ENCODE measurements at regions not wholly inside any gene's neighbourhood (a gene's known extent, or its start where the extent isn't known, plus 50 kb on each side); places are given as distances from the start of the nearest gene placed in this dataset.

- H3K4me3 ChIP-seq (ENCODE audit: low read length): no peak overlapping the region
- no peaks in the 10 kb centered on the region for H3K9me2 ChIP-seq (replicated peaks; ENCODE audit: insufficient read depth, low read length)
- H3K36me3 ChIP-seq (replicated peaks; ENCODE audit: insufficient read depth, low read length): no peaks in the 10 kb centered on the region
- TF ChIP-seq CTCF (IDR thresholded peaks at IDR 0.05; ENCODE audit: low read length) (no peak), EZH2phosphoT487 (IDR thresholded peaks at IDR 0.05; ENCODE audit: low read length) (no peak), EZH2 (optimal IDR thresholded peaks at IDR 0.05; ENCODE audit: low read depth, low read length) (no peak)
- no peaks in the 10 kb centered on the region for H3K79me2 ChIP-seq (ENCODE audit: low read length)
- H3F3A ChIP-seq (ENCODE audit: insufficient read depth, low read length): no peaks in the 10 kb centered on the region
- peaks cover 5% of the 10 kb centered on the region for H3K4me1 ChIP-seq (ENCODE audit: low read length)
- no peak overlapping the region for H3K4me2 ChIP-seq (ENCODE audit: low read depth, low read length)
- no peak for DNase-seq
- no peak overlapping the region for H3K9ac ChIP-seq (ENCODE audit: low read length)
- H3K27ac ChIP-seq (ENCODE audit: low read length): no peak overlapping the region
- no peaks in the 10 kb centered on the region for H3K27me3 ChIP-seq (replicated peaks; ENCODE audit: insufficient read depth, low read length)
- no peaks in the 10 kb centered on the region for H3K9me3 ChIP-seq (replicated peaks; ENCODE audit: insufficient read depth, low read length)
- no peak overlapping the region for H2AFZ ChIP-seq (ENCODE audit: low read length)
- H4K20me1 ChIP-seq (ENCODE audit: insufficient read depth, low read length): no peaks in the 10 kb centered on the region
These were observed 126.7 kb downstream of the C9orf50 start for GRCh38 chr9:129494113-129494789.

GRCh38 chr9:129493706-129494047, 127.2 kb downstream of the C9orf50 start:
- Histone ChIP-seq H3K27me3 (replicated peaks; ENCODE audit: insufficient read depth, low read length) (no peaks in the 10 kb centered on the region), H4K20me1 (ENCODE audit: insufficient read depth, low read length) (no peaks in the 10 kb centered on the region), H3K9me2 (replicated peaks; ENCODE audit: insufficient read depth, low read length) (no peaks in the 10 kb centered on the region), H3K4me3 (ENCODE audit: low read length) (no peak overlapping the region), H2AFZ (ENCODE audit: low read length) (no peak overlapping the region), H3K9me3 (replicated peaks; ENCODE audit: insufficient read depth, low read length) (no peaks in the 10 kb centered on the region), H3K9ac (ENCODE audit: low read length) (no peak overlapping the region), H3F3A (ENCODE audit: insufficient read depth, low read length) (no peaks in the 10 kb centered on the region), H3K27ac (ENCODE audit: low read length) (no peak overlapping the region), H3K36me3 (replicated peaks; ENCODE audit: insufficient read depth, low read length) (no peaks in the 10 kb centered on the region), H3K4me1 (ENCODE audit: low read length) (peaks cover 8% of the 10 kb centered on the region), H3K79me2 (ENCODE audit: low read length) (0 out of 2 replicates have a peak, but pooled peaks cover 3% of the 10 kb centered on the region), H3K4me2 (ENCODE audit: low read depth, low read length) (no peak overlapping the region)
- TF ChIP-seq CTCF (IDR thresholded peaks at IDR 0.05; ENCODE audit: low read length) (no peak), EZH2 (optimal IDR thresholded peaks at IDR 0.05; ENCODE audit: low read depth, low read length) (no peak), EZH2phosphoT487 (IDR thresholded peaks at IDR 0.05; ENCODE audit: low read length) (no peak)
- DNase-seq: no peak

GRCh38 chr9:129493002-129493705, 127.7 kb downstream of the C9orf50 start:
- Histone ChIP-seq H3K9me3 (replicated peaks; ENCODE audit: insufficient read depth, low read length) (no peaks in the 10 kb centered on the region), H3K36me3 (replicated peaks; ENCODE audit: insufficient read depth, low read length) (no peaks in the 10 kb centered on the region), H3K4me3 (ENCODE audit: low read length) (no peak overlapping the region), H3K27ac (ENCODE audit: low read length) (no peak overlapping the region), H4K20me1 (ENCODE audit: insufficient read depth, low read length) (no peaks in the 10 kb centered on the region), H3K79me2 (ENCODE audit: low read length) (0 out of 2 replicates have a peak, but pooled peaks cover 3% of the 10 kb centered on the region), H3K4me2 (ENCODE audit: low read depth, low read length) (no peak overlapping the region), H3K9me2 (replicated peaks; ENCODE audit: insufficient read depth, low read length) (no peaks in the 10 kb centered on the region), H3K27me3 (replicated peaks; ENCODE audit: insufficient read depth, low read length) (no peaks in the 10 kb centered on the region), H2AFZ (ENCODE audit: low read length) (no peak overlapping the region), H3K9ac (ENCODE audit: low read length) (no peak overlapping the region), H3K4me1 (ENCODE audit: low read length) (peaks cover 8% of the 10 kb centered on the region), H3F3A (ENCODE audit: insufficient read depth, low read length) (no peaks in the 10 kb centered on the region)
- no peak for DNase-seq
- TF ChIP-seq EZH2phosphoT487 (IDR thresholded peaks at IDR 0.05; ENCODE audit: low read length): no peak
- no peak for TF ChIP-seq EZH2 (optimal IDR thresholded peaks at IDR 0.05; ENCODE audit: low read depth, low read length)
- no peak for TF ChIP-seq CTCF (IDR thresholded peaks at IDR 0.05; ENCODE audit: low read length)

Measured in MM.1S (cell line).